ENCODE measurements at regions not wholly inside any gene's neighbourhood (a gene's known extent, or its start where the extent isn't known, plus 50 kb on each side); places are given as distances from the start of the nearest gene placed in this dataset.

DNA sequence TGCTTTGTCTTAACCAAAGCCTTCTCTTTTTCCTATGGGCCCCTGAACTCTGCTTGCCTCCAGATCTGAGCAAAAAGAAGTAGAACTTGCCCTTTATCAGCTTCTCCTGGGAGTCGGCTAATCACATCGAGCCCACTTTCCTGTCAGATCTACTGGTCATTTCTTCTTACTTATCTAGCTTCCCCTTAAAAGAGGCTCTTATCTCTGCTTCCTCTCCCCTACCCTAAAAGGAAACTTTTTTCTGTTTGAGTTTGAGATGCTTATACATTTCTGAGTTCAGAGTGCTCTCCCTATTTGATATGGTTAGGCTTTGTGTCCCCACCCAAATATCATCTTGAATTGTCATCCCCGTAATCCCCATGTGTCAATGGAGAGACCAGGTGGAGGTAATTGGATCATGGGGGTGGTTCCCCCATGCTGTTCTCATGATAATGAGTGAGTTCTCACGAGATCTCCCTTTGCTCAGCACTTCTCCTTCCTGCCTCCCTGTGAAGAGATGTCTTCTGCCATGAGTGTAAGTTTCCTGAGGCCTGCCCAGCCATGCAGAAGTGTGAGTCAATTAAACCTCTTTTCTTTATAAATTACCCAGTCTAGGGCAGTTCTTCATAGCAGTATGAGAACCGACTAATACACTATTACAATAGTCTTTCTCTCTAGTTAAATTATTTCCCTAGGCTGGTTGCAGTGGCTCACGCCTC is 114.7 kb upstream of the AMN1 start:
- no peak for DNase-seq (ENCODE audit: low read depth)
- no peak overlapping the region for H3K4me3 ChIP-seq (ENCODE audit: low read depth, low read length)
- TF ChIP-seq CTCF (conservative IDR thresholded peaks at IDR 0.05; ENCODE audit: low read depth, low read length): no peak

GRCh38 chr12:31837913-31838312 is 109.1 kb upstream of the AMN1 start:
- H3K4me3 ChIP-seq (ENCODE audit: low read depth, low read length): no peak overlapping the region
- DNase-seq (ENCODE audit: low read depth): no peak
- TF ChIP-seq CTCF (conservative IDR thresholded peaks at IDR 0.05; ENCODE audit: low read depth, low read length): no peak

DNA sequence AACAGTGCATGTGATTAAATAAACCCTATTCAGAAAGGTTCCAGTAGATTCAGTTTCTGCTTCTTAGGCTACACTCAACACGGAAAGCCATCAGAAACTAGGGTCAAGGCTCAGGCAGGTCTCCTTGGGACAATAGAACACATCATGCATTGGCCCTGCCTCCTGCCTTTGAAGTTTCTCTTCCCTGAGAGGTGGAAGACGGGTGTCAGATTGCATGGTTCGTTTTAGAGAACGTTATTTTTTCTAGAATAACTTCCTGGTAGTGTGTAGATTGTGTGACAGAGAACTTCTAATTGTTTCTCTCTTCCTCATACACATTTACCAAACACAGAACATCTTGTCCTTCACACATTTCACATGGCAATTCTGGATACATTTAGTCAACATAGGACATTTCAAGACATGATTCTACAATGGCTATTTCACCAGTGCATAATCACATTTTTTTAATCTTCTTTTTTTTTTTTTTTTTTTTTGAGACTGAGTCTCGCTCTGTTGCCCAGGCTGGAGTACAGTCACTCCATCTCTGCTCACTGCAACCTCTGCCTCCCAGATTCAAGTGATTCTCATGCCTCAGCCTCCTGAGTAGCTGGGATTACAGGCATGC is 106.6 kb upstream of the AMN1 start:
- no peak for DNase-seq (ENCODE audit: low read depth)

DNA sequence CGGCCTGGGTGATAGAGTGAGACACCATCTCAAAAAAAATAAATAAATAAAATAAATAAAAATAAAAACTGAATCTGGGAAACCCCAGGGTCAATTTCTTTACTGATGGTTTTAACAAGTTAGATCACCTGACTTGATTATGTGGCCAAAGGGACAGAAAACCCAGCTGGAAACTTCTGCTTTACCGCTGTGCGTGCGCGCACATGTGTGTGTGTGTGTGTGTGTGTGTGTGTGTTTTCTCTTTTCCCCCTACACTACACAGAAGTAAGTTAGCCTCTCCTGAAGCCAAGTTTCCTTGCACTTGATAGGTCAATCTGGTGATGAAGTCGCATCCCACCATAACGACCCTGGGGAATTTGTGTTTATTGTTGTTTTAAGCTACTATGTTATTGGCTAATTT is 105.3 kb upstream of the AMN1 start:
- DNase-seq (ENCODE audit: low read depth): no peak
- no peak overlapping the region for H3K4me3 ChIP-seq (ENCODE audit: low read depth, low read length)
- TF ChIP-seq CTCF (conservative IDR thresholded peaks at IDR 0.05; ENCODE audit: low read depth, low read length): no peak

More for the DNA sequence above, 106.6 kb upstream of the AMN1 start:
- TF ChIP-seq CTCF (conservative IDR thresholded peaks at IDR 0.05; ENCODE audit: low read depth, low read length): no peak
- no peak overlapping the region for H3K4me3 ChIP-seq (ENCODE audit: low read depth, low read length)

DNA sequence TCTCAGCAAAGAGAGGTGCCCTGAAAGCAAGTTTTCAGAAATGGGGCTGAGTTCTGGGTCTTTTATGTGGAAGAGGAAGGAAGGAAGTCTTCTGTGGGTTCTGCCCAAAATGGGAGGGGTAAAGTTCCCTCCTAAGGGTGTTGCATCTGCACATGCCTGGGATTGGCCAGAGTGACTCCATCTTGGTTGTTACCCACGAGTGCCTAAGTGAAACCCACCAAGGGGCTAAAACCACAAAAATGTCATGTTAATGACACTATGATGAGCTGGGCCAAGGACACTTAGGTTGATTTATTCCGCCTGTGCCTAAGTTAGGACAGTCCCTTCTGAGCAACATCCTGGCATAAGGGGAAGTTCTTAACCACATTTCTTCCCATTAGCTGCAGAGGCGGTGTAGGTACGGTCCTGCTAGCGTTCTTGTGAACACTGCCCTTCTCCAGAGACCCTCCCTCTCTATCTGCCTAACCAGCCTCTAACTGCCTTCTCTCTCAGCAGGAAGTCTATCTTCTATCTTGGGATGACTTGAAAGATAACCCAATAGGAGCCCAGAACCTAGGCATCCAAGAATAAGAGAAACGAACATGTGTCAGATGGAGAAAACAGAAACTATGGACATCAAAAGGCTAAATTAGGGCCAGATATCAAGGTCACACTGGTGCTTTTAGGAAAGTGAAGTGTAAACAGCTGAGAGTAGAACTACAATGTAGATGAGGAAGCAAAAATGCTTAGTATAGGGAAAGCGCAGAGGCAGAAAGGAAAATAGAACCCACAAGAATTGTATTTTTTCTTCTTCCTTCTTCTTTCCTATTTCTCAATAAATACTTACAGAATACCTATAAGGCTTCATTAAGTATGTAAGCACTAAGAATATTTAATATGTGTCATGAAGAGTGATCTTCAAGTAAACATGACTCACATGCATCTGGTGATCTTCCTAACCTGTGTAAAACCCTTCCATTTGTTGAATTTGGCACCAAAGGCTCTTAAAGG is 104.2 kb upstream of the AMN1 start:
- H3K4me3 ChIP-seq (ENCODE audit: low read depth, low read length): no peak overlapping the region
- TF ChIP-seq CTCF (conservative IDR thresholded peaks at IDR 0.05; ENCODE audit: low read depth, low read length): no peak
- no peak for DNase-seq (ENCODE audit: low read depth)

DNA sequence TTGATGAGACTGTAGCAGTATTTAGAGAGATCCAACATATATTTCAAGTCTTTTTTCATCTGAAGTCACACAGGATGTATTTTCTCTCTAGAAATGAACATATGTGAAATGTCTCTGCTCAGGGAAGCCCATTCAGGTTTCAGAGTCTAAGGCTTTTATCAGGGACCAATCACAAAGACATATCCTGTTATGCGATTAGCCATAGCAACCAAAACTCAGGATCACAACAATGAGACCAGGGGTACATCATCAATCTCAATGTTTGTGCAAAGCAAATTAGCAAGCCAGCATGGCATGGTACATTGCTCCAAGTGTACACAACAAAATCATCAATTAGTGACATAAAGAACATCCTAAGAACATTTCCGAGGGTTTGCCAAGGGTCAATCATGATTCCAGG is 99.2 kb upstream of the AMN1 start:
- no peak overlapping the region for H3K4me3 ChIP-seq (ENCODE audit: low read depth, low read length)
- DNase-seq (ENCODE audit: low read depth): no peak
- no peak for TF ChIP-seq CTCF (conservative IDR thresholded peaks at IDR 0.05; ENCODE audit: low read depth, low read length)
